A549 (cell line): ENCODE measurements at regions not wholly inside any gene's neighbourhood (a gene's known extent, or its start where the extent isn't known, plus 50 kb on each side); places are given as distances from the start of the nearest gene placed in this dataset.

ENCODE experiments used
- RAD21 ChIP-seq, 2 experiments: fragments of >200 bp in 1 of 2; sonication (Bioruptor Twin) in 1 of 2; formaldehyde crosslinking in 1 of 2; IDR thresholded peaks in 1 of 2; conservative IDR thresholded peaks in 1 of 2; 2 replicates in 1 of 2; 3 replicates in 1 of 2; pipeline ENCODE4 v1.6.1; 2012 to 2018; ENCODE audit warnings: inconsistent platforms in 1 of 2
- TF ChIP-seq, protein P1 (sequence below): fragments of >200 bp; sonication (Bioruptor Twin); formaldehyde crosslinking; IDR thresholded peaks from 3 replicates; pipeline ENCODE4 v1.5.1; 2016
- TF ChIP-seq, protein P2 (sequence below): fragments of 200-600 bp; sonication (generic); IDR thresholded peaks from 2 replicates; pipeline ENCODE4 v1.6.1; 2016; ENCODE audit warnings: antibody characterized with exemption, mild to moderate bottlenecking, moderate library complexity

DNA sequence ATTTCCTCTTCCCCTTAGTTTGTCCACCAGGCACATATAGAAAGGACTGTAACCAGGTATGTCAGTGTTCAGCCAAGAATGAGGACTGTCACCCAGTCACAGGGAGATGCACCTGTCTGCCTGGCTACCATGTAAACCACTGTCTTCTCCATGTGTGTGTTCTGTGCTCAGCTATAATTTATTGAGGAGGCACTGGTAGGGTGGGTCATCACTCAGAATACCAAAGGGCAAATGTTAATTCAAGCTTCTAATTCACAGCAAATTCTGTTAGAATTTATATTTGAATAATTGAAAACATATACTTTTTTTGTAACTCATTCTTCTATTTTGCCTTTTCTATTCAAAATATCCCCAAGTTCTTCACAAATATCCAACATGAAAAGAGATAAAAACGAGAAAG lies 780.4 kb downstream of the MECOM start:
- TF ChIP-seq RAD21 (conservative IDR thresholded peaks at IDR 0.05 in 1 of 2, IDR thresholded peaks at IDR 0.05 in 1 of 2): no peak
- TF ChIP-seq, protein P1, sequence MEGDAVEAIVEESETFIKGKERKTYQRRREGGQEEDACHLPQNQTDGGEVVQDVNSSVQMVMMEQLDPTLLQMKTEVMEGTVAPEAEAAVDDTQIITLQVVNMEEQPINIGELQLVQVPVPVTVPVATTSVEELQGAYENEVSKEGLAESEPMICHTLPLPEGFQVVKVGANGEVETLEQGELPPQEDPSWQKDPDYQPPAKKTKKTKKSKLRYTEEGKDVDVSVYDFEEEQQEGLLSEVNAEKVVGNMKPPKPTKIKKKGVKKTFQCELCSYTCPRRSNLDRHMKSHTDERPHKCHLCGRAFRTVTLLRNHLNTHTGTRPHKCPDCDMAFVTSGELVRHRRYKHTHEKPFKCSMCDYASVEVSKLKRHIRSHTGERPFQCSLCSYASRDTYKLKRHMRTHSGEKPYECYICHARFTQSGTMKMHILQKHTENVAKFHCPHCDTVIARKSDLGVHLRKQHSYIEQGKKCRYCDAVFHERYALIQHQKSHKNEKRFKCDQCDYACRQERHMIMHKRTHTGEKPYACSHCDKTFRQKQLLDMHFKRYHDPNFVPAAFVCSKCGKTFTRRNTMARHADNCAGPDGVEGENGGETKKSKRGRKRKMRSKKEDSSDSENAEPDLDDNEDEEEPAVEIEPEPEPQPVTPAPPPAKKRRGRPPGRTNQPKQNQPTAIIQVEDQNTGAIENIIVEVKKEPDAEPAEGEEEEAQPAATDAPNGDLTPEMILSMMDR: no peak
- TF ChIP-seq, protein P2, sequence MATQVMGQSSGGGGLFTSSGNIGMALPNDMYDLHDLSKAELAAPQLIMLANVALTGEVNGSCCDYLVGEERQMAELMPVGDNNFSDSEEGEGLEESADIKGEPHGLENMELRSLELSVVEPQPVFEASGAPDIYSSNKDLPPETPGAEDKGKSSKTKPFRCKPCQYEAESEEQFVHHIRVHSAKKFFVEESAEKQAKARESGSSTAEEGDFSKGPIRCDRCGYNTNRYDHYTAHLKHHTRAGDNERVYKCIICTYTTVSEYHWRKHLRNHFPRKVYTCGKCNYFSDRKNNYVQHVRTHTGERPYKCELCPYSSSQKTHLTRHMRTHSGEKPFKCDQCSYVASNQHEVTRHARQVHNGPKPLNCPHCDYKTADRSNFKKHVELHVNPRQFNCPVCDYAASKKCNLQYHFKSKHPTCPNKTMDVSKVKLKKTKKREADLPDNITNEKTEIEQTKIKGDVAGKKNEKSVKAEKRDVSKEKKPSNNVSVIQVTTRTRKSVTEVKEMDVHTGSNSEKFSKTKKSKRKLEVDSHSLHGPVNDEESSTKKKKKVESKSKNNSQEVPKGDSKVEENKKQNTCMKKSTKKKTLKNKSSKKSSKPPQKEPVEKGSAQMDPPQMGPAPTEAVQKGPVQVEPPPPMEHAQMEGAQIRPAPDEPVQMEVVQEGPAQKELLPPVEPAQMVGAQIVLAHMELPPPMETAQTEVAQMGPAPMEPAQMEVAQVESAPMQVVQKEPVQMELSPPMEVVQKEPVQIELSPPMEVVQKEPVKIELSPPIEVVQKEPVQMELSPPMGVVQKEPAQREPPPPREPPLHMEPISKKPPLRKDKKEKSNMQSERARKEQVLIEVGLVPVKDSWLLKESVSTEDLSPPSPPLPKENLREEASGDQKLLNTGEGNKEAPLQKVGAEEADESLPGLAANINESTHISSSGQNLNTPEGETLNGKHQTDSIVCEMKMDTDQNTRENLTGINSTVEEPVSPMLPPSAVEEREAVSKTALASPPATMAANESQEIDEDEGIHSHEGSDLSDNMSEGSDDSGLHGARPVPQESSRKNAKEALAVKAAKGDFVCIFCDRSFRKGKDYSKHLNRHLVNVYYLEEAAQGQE: no peak
